ENCODE measurements at regions not wholly inside any gene's neighbourhood (a gene's known extent, or its start where the extent isn't known, plus 50 kb on each side); places are given as distances from the start of the nearest gene placed in this dataset.
"Not testable (repeated sequence)": the region's sequence is repeated elsewhere in the genome, so short reads cannot be mapped to it uniquely, and the experiment has no call there.

- no peak for TF ChIP-seq CTCF (IDR thresholded peaks at IDR 0.05; ENCODE audit: low read depth, low read length)
- no peak for DNase-seq (ENCODE audit: low read depth, low spot score)
- no peak overlapping the region for H3K27ac ChIP-seq (ENCODE audit: low read depth, low read length)
- no peaks in the 10 kb centered on the region; the same call in 1 of the 2 replicates for H3K9me3 ChIP-seq (ENCODE audit: control insufficient read depth, insufficient read depth, low read length)
- peaks cover 7% of the 10 kb centered on the region for H3K27me3 ChIP-seq (ENCODE audit: control insufficient read depth, insufficient read depth, low read length)
- no peak overlapping the region for H3K4me3 ChIP-seq (ENCODE audit: low read depth, low read length)
- ChIA-PET CTCF (no interaction called here), POLR2A (no interaction called here)
Measured at GRCh38 chr17:77842528-77843147, 115.9 kb upstream of the TNRC6C start.

GRCh38 chr17:77843255-77843895 lies 115.1 kb upstream of the TNRC6C start:
- POLR2A ChIA-PET; DNase-seq (ENCODE audit: low read depth, low spot score); H3K27me3 ChIP-seq (ENCODE audit: control insufficient read depth, insufficient read depth, low read length); H3K27ac ChIP-seq (ENCODE audit: low read depth, low read length); H3K4me3 ChIP-seq (ENCODE audit: low read depth, low read length); H3K9me3 ChIP-seq (ENCODE audit: control insufficient read depth, insufficient read depth, low read length): not testable (repeated sequence)
- CTCF ChIA-PET, result interaction anchor here (1.4 kb wide), 1 partner anchor 171 kb away, joined by 4 read pairs; no protein-coding TSS in a partner anchor

GRCh38 chr17:77843896-77844295 lies 114.6 kb upstream of the TNRC6C start:
- CTCF ChIA-PET, result interaction anchor here (1.4 kb wide), 1 partner anchor 170 kb away, joined by 4 read pairs; no protein-coding TSS in a partner anchor
- DNase-seq (ENCODE audit: low read depth, low spot score), result no peak
- Histone ChIP-seq H3K4me3 (ENCODE audit: low read depth, low read length) (no peak overlapping the region), H3K9me3 (ENCODE audit: control insufficient read depth, insufficient read depth, low read length) (no peaks in the 10 kb centered on the region), H3K27me3 (ENCODE audit: control insufficient read depth, insufficient read depth, low read length) (peaks cover 9% of the 10 kb centered on the region), H3K27ac (ENCODE audit: low read depth, low read length) (no peak overlapping the region)
- POLR2A ChIA-PET, result no interaction called here
- TF ChIP-seq CTCF (IDR thresholded peaks at IDR 0.05; ENCODE audit: low read depth, low read length), result no peak

GRCh38 chr17:77844681-77845080 lies 113.8 kb upstream of the TNRC6C start:
- no peak for DNase-seq (ENCODE audit: low read depth, low spot score)
- Histone ChIP-seq H3K4me3 (ENCODE audit: low read depth, low read length) (no peak overlapping the region), H3K27me3 (ENCODE audit: control insufficient read depth, insufficient read depth, low read length) (peaks cover 2% of the 10 kb centered on the region), H3K9me3 (ENCODE audit: control insufficient read depth, insufficient read depth, low read length) (no peaks in the 10 kb centered on the region), H3K27ac (ENCODE audit: low read depth, low read length) (no peak overlapping the region)
- no peak for TF ChIP-seq CTCF (IDR thresholded peaks at IDR 0.05; ENCODE audit: low read depth, low read length)
- CTCF ChIA-PET, result interaction anchor here (1.4 kb wide), 1 partner anchor 169 kb away, joined by 4 read pairs; no protein-coding TSS in a partner anchor
- POLR2A ChIA-PET, result no interaction called here

- Histone ChIP-seq H3K27me3 (ENCODE audit: control insufficient read depth, insufficient read depth, low read length) (peaks cover 2% of the 10 kb centered on the region), H3K4me3 (ENCODE audit: low read depth, low read length) (no peak overlapping the region), H3K9me3 (ENCODE audit: control insufficient read depth, insufficient read depth, low read length) (no peaks in the 10 kb centered on the region), H3K27ac (ENCODE audit: low read depth, low read length) (no peak overlapping the region)
- no peak for TF ChIP-seq CTCF (IDR thresholded peaks at IDR 0.05; ENCODE audit: low read depth, low read length)
- ChIA-PET CTCF (no interaction called here), POLR2A (no interaction called here)
- no peak for DNase-seq (ENCODE audit: low read depth, low spot score)
Measured at GRCh38 chr17:77845541-77846225, 112.8 kb upstream of the TNRC6C start.
